HG03521 (cell line): ENCODE measurements at regions not wholly inside any gene's neighbourhood (a gene's known extent, or its start where the extent isn't known, plus 50 kb on each side); places are given as distances from the start of the nearest gene placed in this dataset.
"Not testable (repeated sequence)": the region's sequence is repeated elsewhere in the genome, so short reads cannot be mapped to it uniquely, and the experiment has no call there.

Experiments used
- ATAC-seq: cut with Tn5 transposase; IDR thresholded peaks from one replicate; pipeline ENCODE4 v1.9.1; 2021; ENCODE audit warnings: mild to moderate bottlenecking, moderate library complexity; ENCODE audit not compliant: unreplicated experiment

GRCh38 chr4:151865312-151865711 is 104.5 kb upstream of the GATB start:
- no peak for ATAC-seq

GRCh38 chr4:151864068-151864467 is 103.3 kb upstream of the GATB start:
- no peak for ATAC-seq

GRCh38 chr4:151862766-151863165 is 102.0 kb upstream of the GATB start:
- no peak for ATAC-seq

- no peak for ATAC-seq
Observed at GRCh38 chr4:151860561-151861093, 99.8 kb upstream of the GATB start.

GRCh38 chr4:151859641-151860040 is 98.8 kb upstream of the GATB start:
- ATAC-seq: no peak

GRCh38 chr4:151858356-151858755 is 97.5 kb upstream of the GATB start:
- ATAC-seq: no peak

GRCh38 chr4:151857368-151857767 is 96.6 kb upstream of the GATB start:
- no peak for ATAC-seq

- no peak for ATAC-seq
Observed at GRCh38 chr4:151855747-151856146, 94.9 kb upstream of the GATB start.

GRCh38 chr4:151854731-151855130 is 93.9 kb upstream of the GATB start:
- ATAC-seq: no peak

- no peak for ATAC-seq
Observed at GRCh38 chr4:151853034-151853433, 92.2 kb upstream of the GATB start.

GRCh38 chr4:151852202-151852601 is 91.4 kb upstream of the GATB start:
- no peak for ATAC-seq

- no peak for ATAC-seq
Observed at GRCh38 chr4:151851354-151851753, 90.5 kb upstream of the GATB start.

- no peak for ATAC-seq
Observed at GRCh38 chr4:151850791-151851213, 90.0 kb upstream of the GATB start.

GRCh38 chr4:151845551-151845950 is 84.7 kb upstream of the GATB start:
- ATAC-seq: not testable (repeated sequence)

- ATAC-seq: no peak
Observed at GRCh38 chr4:151842430-151843079, 81.7 kb upstream of the GATB start.

- no peak for ATAC-seq
Observed at GRCh38 chr4:151841107-151841506, 80.3 kb upstream of the GATB start.

GRCh38 chr4:151835467-151835866 is 74.7 kb upstream of the GATB start:
- no peak for ATAC-seq

GRCh38 chr4:151833174-151833573 is 72.4 kb upstream of the GATB start:
- ATAC-seq: no peak

GRCh38 chr4:151831526-151831925 is 70.7 kb upstream of the GATB start:
- no peak for ATAC-seq

- ATAC-seq: no peak
Observed at GRCh38 chr4:151830168-151830567, 69.4 kb upstream of the GATB start.

- ATAC-seq: no peak
Observed at GRCh38 chr4:151829309-151829708, 68.5 kb upstream of the GATB start.

GRCh38 chr4:151824656-151825055 is 63.8 kb upstream of the GATB start:
- ATAC-seq: no peak

- ATAC-seq: no peak
Observed at GRCh38 chr4:151822331-151822730, 61.5 kb upstream of the GATB start.
